Upper lobe of left lung (tissue), 6 donors: ENCODE measurements at regions not wholly inside any gene's neighbourhood (a gene's known extent, or its start where the extent isn't known, plus 50 kb on each side); places are given as distances from the start of the nearest gene placed in this dataset.
A peak's percentile ranks its signal among the peaks of the same experiment; 100 is the strongest.

Experiments
- ATAC-seq, 2 donors: fragments of 200-7000 bp; cut with Tn5 transposase; one replicate each; pipeline ENCODE4 v1.9.1; 2022; ENCODE audit warnings: mild to moderate bottlenecking in 2 of 2, moderate library complexity in 2 of 2; ENCODE audit not compliant: low FRiP score in 2 of 2
- DNase-seq, 2 donors: peaks; one replicate each; pipeline ENCODE4 v3.0.0-alpha.2; 2019 to 2020
- H3K27ac ChIP-seq, 4 donors: fragments of 200-600 bp; sonication (generic); one replicate each; pipeline ENCODE4 v1.5.1; 2016 to 2019
- H3K27me3 ChIP-seq, 4 donors: fragments of 200-600 bp; sonication (generic); one replicate each; pipeline ENCODE4 v1.5.1; 2017 to 2019
- H3K36me3 ChIP-seq, 4 donors: fragments of 200-600 bp; sonication (generic); one replicate each; pipeline ENCODE4 v1.5.1; 2016 to 2019
- H3K4me1 ChIP-seq, 4 donors: fragments of 200-600 bp; sonication (generic); one replicate each; pipeline ENCODE4 v1.5.1; 2018 to 2019
- H3K4me3 ChIP-seq, 4 donors: fragments of 200-600 bp; sonication (generic); one replicate each; pipeline ENCODE4 v1.5.1; 2017 to 2019; ENCODE audit warnings: mild to moderate bottlenecking in 2 of 4, moderate library complexity in 1 of 4
- H3K9me3 ChIP-seq, 4 donors: fragments of 200-600 bp; sonication (generic); one replicate each; pipeline ENCODE4 v1.5.1; 2018 to 2019
- CTCF ChIP-seq, 6 experiments: fragments of 450-650 bp in 4 of 6; fragments of 200-600 bp in 2 of 6; sonication (generic) in 2 of 6; IDR thresholded peaks; one replicate each; pipeline ENCODE4 v1.5.1; 2016 to 2019; ENCODE audit warnings: antibody characterized with exemption in 6 of 6
- EP300 ChIP-seq, 4 donors: sonication (generic); formaldehyde crosslinking; IDR thresholded peaks; one replicate each; pipeline ENCODE4 v1.5.1; 2017; ENCODE audit warnings: antibody characterized with exemption in 4 of 4, control low read depth in 2 of 4
- POLR2A ChIP-seq, 4 donors: fragments of 450-650 bp; IDR thresholded peaks; one replicate each; pipeline ENCODE4 v1.5.1; 2016 to 2017; ENCODE audit warnings: antibody characterized with exemption in 4 of 4, mild to moderate bottlenecking in 2 of 4
- POLR2AphosphoS5 ChIP-seq, 2 donors: sonication (generic); formaldehyde crosslinking; IDR thresholded peaks; one replicate each; pipeline ENCODE4 v1.5.1; 2017; ENCODE audit warnings: antibody characterized with exemption in 2 of 2
- WGBS, 2 donors: methylation state at CpG; one replicate each; pipeline ENCODE4 v1.1.5; 2017 to 2018; 5-methylcytosine and 5-hydroxymethylcytosine counted together
- donor health status: DM: no; HTN: no; CAD: no; lungs with moderate emphysema.
- donor health status: DM: no; HTN: yes; CAD: no; lungs with severe emphysema.

GRCh38 chr21:41626021-41626420 is 118.1 kb upstream of the TMPRSS2 start:
- no peaks in the 10 kb centered on the region for H3K9me3 ChIP-seq
- H3K4me3 ChIP-seq: no peak overlapping the region
- no peaks in the 10 kb centered on the region for H3K27me3 ChIP-seq
- no peaks in the 10 kb centered on the region for H3K36me3 ChIP-seq
- TF ChIP-seq EP300 (IDR thresholded peaks at IDR 0.05) (no peak), CTCF (IDR thresholded peaks at IDR 0.05) (no peak), POLR2AphosphoS5 (IDR thresholded peaks at IDR 0.05) (no peak), POLR2A (IDR thresholded peaks at IDR 0.05) (no peak)
- H3K27ac ChIP-seq: no peak overlapping the region
- ATAC-seq (no peak), DNase-seq (no peak)
- no peaks in the 10 kb centered on the region for H3K4me1 ChIP-seq
- WGBS, 2 donors: 76 to 86% methylated on average over 4 to 6 of the region's 6 CpGs

- DNase-seq (no peak), ATAC-seq (no peak)
- WGBS, 2 donors: 84 to 87% methylated on average over 4 of the region's 4 CpGs
- Histone ChIP-seq H3K4me3 (no peak overlapping the region), H3K27me3 (no peaks in the 10 kb centered on the region), H3K4me1 (no peaks in the 10 kb centered on the region), H3K36me3 (no peaks in the 10 kb centered on the region), H3K27ac (no peak overlapping the region), H3K9me3 (no peaks in the 10 kb centered on the region)
- TF ChIP-seq POLR2AphosphoS5 (IDR thresholded peaks at IDR 0.05): no peak
- no peak for TF ChIP-seq POLR2A (IDR thresholded peaks at IDR 0.05)
- TF ChIP-seq EP300 (IDR thresholded peaks at IDR 0.05): no peak
Observed at GRCh38 chr21:41625428-41625827, 117.5 kb upstream of the TMPRSS2 start.

- H3K4me1 ChIP-seq: no peaks in the 10 kb centered on the region
- ATAC-seq (no peak), DNase-seq (no peak)
- H3K27me3 ChIP-seq: no peaks in the 10 kb centered on the region
- H3K4me3 ChIP-seq: no peak overlapping the region
- H3K9me3 ChIP-seq: no peaks in the 10 kb centered on the region
- TF ChIP-seq CTCF (IDR thresholded peaks at IDR 0.05): no peak
- no peak for TF ChIP-seq POLR2A (IDR thresholded peaks at IDR 0.05)
- no peak for TF ChIP-seq EP300 (IDR thresholded peaks at IDR 0.05)
- TF ChIP-seq POLR2AphosphoS5 (IDR thresholded peaks at IDR 0.05): no peak
- no peaks in the 10 kb centered on the region for H3K36me3 ChIP-seq
- WGBS, 2 donors: 70 to 74% methylated on average over 7 of the region's 7 CpGs
- H3K27ac ChIP-seq: no peak overlapping the region
Observed at GRCh38 chr21:41624674-41625310, 116.8 kb upstream of the TMPRSS2 start.

GRCh38 chr21:41623945-41624344 is 116.0 kb upstream of the TMPRSS2 start:
- Histone ChIP-seq H3K27me3 (no peaks in the 10 kb centered on the region), H3K27ac (no peak overlapping the region), H3K4me1 (no peaks in the 10 kb centered on the region), H3K4me3 (no peak overlapping the region), H3K9me3 (no peaks in the 10 kb centered on the region), H3K36me3 (no peaks in the 10 kb centered on the region)
- ATAC-seq (no peak), DNase-seq (no peak)
- 88 to 91% methylated on average over 8 of the region's 8 CpGs for WGBS, 2 donors
- TF ChIP-seq CTCF (IDR thresholded peaks at IDR 0.05) (no peak), POLR2AphosphoS5 (IDR thresholded peaks at IDR 0.05) (no peak), POLR2A (IDR thresholded peaks at IDR 0.05) (no peak), EP300 (IDR thresholded peaks at IDR 0.05) (no peak)

GRCh38 chr21:41622831-41623548 is 115.0 kb upstream of the TMPRSS2 start:
- ATAC-seq (peak in 1 of 2 donors; percentile 7), DNase-seq (no peak)
- 75 to 86% methylated on average over 12 to 26 of the region's 26 CpGs for WGBS, 2 donors

More at GRCh38 chr21:41622831-41623548, 115.0 kb upstream of the TMPRSS2 start:
- H3K4me1 ChIP-seq: no peaks in the 10 kb centered on the region
- no peaks in the 10 kb centered on the region for H3K36me3 ChIP-seq
- no peak overlapping the region for H3K27ac ChIP-seq
- TF ChIP-seq CTCF (IDR thresholded peaks at IDR 0.05) (no peak), POLR2AphosphoS5 (IDR thresholded peaks at IDR 0.05) (no peak), POLR2A (IDR thresholded peaks at IDR 0.05) (no peak), EP300 (IDR thresholded peaks at IDR 0.05) (no peak)
- H3K4me3 ChIP-seq: no peak overlapping the region
- H3K9me3 ChIP-seq: no peaks in the 10 kb centered on the region
- H3K27me3 ChIP-seq: no peaks in the 10 kb centered on the region
